ENCODE measurements at regions not wholly inside any gene's neighbourhood (a gene's known extent, or its start where the extent isn't known, plus 50 kb on each side); places are given as distances from the start of the nearest gene placed in this dataset.
A peak's percentile ranks its signal among the peaks of the same experiment; 100 is the strongest.
"Not testable (repeated sequence)": the region's sequence is repeated elsewhere in the genome, so short reads cannot be mapped to it uniquely, and the experiment has no call there.

DNA sequence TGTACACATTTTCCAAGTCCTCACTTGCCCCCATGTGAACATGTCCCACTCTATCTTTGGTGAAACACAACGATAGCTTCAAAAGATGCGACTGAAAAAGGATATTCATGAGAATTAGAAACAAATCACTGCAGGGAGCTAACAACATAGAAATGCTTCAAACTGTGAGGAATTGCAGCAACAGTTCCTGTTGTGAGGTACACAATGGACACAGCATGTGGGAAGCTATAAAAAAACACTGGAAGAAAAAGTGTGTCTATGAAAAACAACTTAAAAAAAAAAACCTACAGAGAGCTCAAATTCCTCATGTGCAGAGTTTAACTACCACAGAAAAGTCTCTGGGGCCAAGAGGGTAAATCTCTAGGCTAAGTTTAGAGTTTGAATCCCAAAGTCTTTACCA is 51.6 kb upstream of the BLTP1 start:
- no peak for DNase-seq

DNA sequence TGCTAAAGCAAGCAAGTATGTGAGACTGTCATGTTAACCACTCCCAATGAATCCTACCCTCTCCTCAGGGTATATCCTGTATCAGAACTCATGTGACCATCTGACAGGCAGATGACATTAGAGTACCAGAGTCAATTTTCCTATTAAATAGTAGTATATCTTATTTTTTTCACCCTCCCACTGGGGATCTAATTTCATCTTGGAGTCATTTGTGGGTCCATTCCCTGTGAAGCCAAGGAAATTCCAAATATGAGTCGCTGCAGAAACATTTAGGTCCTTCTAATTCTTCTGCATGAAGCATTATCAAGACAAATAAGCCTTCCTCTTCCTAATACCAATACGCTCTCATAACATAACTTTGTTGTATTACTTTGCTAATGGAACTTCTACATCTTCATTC is 52.2 kb upstream of the BLTP1 start:
- DNase-seq: no peak

DNA sequence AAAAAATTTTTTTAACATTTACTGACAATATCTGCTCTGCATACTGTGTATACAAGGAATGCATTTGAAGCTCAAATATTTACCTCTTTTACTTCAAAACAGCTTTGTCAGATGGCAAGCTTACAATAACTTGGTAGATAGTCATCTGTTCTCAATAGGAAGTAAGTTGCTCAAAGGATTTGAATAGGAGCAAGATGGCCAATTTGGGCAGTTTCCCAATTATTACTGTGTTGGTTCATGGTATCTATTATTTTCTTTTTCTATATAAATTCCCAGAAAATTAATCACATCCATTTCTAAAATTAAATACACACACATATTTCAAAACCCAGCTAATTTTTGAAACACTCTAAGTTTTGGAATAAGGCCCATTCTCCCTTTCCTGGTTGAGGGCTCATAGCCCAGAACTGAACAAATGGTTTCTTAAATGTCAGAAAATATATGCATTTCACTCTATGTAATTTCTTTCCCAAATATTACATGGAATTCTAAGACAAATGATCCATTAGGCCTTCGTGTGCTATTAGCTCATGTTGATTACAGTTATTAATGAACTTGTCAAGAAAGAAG is 60.2 kb upstream of the BLTP1 start:
- no peak for DNase-seq

DNA sequence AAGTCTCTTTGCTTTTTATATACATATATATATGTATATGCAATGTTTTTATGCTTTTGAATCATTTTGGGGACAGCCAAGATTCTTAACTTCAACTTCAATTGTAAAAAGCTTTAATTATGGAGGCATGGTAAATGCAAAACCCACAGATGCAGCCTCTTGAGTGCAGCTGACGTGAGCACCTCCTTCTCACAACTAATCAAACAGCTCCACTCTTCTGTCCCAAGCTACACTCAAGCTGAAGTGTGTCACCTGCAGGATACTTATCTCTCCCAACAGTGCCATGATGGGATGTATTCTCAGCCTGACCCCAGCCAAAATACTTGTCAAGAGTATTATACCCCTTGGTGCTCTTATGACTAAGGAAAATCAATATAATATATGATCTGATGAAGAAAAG is 60.7 kb upstream of the BLTP1 start:
- no peak for DNase-seq

DNA sequence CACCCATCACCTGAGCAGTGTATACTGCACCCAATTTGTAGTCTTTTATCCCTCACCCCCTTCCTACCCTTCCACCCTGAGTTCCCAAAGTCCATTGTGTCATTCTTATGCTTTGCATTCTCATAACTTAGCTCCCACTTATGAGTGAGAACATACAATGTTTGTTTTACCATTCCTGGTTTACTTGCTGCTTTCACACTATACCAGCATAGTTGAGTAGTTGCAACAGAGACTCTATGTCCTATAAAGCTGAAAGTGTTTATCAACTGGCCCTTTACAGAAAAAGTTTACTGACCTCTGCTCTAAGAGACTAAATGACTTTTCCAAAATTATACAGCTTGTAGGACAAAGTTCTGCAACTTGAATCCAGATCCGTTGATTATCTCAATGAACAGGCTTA is 61.1 kb upstream of the BLTP1 start:
- no peak for DNase-seq

DNA sequence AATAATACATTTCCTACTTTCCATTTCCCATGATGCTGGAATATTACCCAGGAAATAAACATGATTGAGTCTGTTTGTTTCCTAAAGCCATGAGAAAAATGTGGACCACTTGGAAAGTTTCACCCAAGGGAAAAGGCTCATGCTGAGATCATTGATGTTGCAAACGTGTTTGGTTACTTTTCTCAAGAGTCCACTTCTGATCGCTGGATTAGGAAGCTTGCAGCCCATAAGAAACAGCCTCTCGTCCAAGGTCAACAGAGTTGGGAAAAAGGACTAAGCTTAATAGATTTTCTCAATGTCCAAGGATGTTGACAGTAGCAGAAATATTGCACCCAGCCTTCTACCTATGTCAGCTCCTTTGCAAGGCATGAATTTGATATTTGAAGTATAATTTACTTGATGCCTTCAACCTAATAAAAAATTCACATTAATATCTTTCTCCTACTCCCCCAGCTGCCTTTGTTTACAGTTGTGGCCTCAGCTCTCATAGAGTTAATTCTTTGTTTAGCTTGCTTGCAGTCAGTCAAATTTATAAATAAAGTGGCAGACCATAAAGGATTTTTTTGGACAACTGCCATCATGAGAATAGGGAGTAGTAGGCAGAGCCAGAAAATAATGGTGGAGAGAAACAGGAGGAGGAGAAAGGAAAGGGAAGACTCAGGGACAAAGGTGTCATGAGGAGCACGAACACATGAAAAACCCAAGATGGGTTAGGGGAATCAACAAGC is 65.6 kb upstream of the BLTP1 start:
- peak; percentile 59 for DNase-seq

DNA sequence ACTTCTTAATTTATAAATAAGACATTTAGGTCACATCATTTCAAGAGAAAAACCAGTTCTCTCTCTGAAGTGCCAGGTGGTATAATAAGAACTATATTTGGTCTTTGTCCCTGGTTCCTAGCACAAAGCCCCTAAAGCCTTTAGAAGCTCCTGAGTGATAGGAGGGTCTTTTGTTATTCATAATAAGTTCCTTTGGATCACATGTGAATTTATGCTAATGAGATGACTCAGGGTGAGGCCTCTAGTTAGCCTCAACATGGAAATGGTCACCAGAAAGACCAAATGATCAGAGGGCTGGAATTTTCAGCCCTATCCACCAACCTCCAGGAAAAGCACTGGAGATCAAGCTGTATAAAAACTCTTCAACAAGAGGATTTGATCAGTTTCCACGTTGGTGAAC is 68.1 kb upstream of the BLTP1 start:
- DNase-seq: no peak

DNA sequence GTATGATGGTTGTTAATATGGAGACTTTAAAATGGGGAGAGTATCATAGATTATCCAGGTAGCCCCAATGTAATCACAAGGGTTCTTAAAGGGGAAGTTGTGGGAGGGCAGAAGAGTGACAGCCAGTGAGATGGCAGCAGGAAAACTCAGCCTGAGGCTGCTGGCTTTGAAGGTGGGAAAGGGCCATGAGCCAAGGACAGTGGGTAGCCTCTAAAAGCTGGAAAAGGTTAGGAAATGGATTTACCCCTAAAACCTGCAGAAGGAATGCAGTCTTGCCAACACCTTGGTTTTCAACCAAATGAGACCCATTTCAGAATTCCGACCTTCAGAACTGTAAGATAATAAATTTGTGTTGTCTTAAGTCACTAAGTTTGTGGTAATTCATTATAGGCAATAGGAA is 68.8 kb upstream of the BLTP1 start:
- no peak for DNase-seq

DNA sequence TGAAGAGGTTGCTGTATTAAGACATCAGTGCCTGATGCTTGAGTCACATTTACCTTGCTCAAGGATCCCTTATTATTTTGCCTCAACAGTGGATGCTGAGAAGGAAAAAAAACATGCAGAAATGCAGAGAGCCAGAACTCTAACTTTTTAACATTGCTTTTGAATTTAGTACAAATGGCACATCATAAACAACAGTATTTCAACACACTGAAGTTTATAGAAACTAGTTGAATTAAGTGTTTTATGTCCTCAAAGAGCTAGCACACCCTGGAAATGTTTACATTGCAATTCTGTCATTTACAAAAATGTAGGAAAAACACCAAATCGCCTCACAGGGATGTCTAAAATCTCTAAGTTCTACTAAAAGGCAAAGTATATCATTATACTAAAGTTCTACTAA is 69.5 kb upstream of the BLTP1 start:
- DNase-seq: no peak

DNA sequence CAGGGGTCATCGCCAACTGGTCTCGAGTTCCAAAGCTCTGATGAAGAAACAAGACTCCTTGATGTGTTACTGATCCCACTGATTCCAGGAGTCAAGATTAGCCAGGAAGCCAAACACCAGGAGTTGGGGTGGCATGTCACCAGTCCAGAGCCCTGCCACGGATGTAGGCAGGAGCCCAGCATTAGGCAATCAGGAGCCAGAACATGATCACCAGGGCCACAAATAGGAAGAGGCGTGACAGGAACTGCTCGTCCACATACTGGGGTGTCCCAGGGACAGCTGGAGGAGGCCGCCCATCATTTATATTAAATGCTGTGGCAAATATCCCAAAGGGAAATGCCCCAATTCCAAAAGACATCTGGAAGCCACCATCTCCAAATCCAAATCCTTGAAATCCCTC is 74.5 kb upstream of the BLTP1 start:
- DNase-seq: not testable (repeated sequence)

DNA sequence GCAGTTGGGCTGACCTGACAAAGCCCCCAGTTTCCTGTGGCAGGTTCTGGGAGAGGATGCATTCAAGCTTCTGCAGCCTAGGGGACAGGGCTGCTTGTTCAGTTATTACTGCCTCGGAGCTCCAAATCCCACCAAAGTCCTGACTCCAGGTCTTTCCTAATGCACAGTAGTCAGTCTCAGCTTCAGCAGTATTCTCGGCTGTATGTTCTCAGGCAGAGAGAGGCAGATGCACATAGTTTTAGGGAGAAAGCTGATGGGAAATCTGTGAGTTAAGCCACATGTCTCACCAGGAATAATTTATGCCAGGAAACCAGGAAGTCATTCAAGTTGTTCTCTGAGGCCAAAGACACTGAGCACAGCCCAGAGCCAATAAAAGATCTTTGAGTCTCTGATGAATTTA is 75.3 kb upstream of the BLTP1 start:
- DNase-seq: not testable (repeated sequence)

DNA sequence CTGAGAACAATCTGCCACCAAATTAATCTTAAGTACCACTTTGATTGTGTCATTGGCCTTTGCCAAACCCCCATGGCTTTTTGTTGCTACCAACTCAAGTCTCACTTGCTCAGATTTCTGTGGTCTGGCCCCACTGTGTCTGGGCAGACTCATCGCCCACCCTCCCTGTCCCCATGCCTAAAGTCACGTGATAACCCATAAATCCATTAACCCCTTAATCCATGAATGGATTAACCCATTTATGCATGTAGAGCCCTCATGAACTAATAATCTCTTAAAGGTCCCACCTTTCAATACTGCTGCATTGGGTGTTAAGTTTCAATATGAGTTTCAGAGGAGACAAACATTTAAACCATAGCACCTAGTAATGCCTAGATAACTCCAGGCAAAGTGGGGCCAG is 78.5 kb upstream of the BLTP1 start:
- no peak for DNase-seq

DNA sequence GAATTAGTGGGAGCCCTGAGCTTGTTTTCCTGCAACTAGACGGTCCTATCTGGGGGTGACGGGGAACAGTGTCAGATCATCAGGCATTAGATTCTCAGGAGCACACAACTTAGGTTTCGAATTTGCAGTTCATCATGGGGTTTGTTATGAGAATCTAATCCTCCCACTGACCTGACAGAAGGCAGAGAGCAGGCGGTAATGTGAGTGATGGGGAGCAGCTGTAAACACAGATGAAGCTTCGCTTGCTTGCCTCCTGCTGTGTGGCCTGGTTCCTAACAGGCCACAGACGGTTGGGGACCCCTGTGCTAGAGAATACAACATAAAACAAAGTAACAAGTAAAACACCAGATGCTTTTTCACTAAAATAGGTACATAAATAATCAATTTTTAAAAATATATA is 86.2 kb upstream of the BLTP1 start:
- no peak for DNase-seq

DNA sequence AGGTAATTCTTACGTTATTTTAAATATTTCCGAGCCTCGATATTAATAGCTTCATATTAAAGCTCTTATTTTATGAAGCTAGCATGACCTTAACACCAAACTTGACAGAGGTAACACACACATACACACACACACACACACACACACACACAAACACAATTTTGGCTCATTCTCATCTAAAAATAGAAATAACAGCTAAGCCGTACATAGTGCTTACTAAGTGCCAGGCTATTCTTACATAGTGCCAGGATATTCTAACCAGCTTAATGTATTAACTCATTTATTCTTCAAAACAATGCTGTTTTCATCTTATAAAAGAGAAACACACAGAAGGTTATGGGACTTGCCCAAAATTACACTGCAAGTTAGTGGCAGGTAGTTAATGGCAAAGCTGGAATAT is 87.0 kb upstream of the BLTP1 start:
- DNase-seq: no peak

DNA sequence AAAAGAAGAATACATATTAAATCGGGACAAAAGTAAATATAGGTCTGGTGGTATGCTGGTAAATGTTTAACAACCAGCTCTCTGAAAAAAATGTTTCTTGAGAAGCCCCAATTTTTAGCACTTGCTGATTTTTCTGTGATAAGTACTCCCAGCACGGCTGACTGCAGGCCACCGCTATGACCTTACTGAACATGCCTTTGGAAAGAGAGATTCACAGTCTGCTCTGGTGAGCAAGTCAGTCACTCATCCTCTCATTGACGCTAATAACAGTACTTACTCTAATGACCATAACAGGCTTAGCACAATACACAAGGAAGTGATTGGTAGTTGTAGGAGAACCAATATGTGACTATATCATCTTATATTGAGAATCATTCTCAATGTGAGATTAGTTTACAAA is 98.9 kb upstream of the BLTP1 start:
- DNase-seq: no peak

DNA sequence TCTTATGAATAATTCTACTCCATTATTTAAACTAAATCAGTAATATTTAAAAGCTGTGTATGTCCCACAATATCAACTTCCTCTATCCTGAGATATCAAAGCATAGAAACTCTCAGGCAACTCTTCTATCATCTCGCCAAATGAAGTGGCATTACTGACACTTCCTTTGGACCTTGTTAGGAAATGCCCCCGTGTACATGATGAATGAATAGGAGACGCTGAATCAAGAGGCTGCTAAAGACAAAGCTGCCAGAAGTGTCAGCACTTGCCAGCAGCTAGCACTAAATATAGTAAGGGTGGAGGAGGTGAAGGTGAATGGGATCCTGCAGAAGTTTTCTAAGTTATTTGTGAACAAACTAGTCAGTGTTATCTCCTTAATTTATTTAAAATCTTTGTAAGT is 99.5 kb upstream of the BLTP1 start:
- DNase-seq: no peak

DNA sequence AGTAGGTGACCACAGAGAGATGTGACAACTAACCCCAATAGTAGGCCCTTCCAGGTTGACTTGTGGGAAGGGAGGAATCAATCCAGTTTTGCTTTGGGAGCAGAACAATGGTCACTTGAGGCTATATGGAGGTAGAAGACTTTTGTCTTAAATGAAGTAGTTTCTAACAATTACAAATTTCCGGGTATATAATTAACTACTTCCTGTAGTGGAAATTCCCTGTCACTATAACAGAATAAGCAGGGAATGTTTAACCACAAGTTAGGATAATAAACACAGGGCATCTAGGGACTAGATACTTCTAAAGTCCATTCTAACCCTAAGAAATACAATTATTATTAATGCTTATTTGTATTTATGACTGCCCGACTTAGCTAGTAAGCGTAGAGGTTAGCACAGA is 99.0 kb upstream of the TRPC3 start:
- no peak for DNase-seq

DNA sequence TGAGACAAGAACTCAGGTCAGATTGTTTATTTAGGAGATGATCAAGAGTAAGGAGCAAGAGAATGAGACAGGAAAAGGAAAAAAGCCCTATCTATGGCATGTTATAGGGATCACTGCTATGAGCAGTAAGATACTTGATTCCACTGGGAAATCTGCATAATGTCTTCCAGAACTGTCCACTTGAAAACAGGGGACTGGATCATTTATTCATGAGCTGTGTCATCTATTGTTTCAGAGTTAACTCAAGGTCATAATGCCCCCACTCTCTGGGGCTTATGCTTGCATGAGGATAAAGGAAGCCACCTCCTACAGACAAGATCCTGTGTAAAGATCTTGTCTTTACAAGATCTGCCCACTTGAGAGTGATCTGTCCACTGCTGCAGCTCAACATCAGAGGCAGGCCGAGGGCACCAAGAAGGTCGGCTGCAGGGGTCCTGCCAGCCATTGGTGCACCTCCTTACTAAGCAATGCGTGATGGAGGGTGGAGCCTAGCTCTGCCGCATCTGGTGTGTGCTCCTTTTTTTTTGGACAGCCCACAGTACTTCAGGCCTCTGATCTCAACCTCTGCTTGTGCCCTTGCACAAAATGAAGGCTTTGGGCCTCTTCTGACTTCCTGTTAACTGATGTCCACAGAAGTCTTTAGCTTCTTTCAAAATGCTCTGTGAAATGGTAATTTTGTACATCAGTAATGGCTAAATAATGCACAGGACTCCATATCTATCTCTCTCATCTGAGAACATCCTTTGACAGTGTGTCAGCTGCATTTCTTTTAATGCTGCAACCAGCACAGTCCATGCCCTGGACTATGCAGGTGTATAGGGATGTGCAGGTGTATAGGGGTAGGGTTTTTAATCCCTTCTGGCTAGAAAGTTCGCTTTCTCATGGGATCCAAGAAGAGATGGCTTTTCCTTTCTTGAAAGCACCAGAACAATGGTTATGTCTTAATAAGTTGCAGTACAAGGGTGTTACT is 95.9 kb upstream of the TRPC3 start:
- DNase-seq: no peak

DNA sequence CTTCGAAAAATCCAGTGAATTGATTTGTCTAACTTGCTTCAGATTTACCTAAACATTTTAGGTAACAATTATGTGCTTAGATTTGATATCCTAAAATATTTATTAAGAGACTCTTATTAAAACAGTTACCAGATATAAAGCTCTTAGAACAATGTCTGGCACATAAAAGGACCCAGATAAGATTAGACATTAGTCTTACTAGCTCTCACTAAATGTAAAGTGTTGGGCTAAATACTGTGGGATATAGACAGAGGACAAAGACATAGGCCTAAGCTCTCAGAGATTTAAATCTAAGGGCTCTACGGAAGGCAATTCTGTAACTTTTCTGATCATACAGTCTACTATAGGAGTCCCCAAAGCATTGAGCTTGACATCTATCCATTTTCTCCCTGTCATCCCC is 94.4 kb upstream of the TRPC3 start:
- no peak for DNase-seq

DNA sequence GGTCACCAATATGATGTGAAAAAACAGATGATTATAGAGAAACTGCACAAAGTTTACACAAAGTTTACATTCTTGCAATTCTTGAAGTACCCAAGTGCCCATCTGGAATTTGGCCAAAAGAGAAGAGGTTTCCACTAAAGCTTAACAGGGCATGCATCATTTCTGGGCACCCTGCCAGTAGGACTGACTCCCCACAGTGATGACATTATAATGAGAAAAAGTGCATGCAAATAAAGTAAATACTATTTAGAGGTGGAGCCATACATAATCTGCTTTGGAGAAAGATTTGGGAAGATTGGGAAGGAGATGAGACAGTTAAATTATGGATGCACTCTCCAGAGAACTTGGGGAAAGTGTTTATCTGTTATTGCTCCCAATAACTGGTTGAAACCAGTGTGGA is 93.7 kb upstream of the TRPC3 start:
- peak; percentile 76 for DNase-seq

DNA sequence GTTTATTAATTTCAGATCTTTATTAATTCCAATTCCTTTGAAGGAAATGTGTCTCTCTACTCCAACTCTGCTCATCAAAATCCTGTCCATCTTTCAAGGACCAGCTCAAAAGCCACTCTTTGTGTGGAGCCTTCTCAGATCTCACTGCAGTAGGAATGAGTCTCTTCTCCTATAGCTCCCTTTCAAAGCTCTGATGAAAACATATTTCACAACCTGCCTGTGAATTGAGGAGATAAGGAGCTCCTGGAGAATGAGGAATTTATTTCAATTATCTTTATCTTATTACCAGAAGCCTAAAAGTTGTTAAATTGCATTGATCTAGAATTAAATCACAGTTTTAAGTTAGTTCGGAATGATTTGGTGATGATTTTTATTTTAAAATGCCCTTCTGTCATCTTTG is 92.6 kb upstream of the TRPC3 start:
- DNase-seq: no peak

DNA sequence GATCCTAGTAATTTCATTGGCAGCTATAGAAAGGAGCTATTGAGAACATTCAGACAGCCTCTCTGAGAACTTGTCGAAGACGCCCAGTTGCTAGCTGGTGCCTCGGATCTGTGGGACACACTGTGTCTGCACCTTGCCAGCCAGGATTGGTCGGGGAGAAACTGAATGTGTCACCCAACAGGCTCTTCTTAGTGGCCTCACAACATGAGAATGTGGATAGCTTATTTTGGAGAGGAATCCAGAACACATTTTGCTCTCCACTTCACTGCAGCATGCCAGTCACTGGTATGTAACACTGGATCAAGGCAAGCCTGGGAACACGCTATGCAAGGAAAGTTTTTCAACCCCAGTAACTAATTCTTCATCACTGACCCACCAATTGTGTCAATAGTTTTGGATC is 89.5 kb upstream of the TRPC3 start:
- DNase-seq: no peak

DNA sequence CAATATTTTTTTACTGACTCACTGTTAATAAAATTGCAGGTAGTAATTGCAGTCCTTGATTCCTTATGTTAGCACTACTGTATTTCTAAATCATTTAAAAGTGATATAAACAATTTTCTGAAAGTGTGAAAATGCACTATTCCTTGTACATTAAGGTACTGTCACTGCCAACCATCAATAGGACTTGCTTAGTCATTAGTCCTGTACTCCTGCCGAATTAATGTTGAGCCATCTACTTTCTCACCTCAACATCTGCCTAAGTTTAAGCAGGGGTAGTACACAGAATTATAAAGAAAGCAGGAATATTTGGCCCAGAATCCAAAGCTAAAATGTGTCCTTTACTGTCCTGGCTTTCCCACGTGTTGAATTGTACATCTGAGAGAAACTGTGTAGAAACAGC is 87.0 kb upstream of the TRPC3 start:
- no peak for DNase-seq

DNA sequence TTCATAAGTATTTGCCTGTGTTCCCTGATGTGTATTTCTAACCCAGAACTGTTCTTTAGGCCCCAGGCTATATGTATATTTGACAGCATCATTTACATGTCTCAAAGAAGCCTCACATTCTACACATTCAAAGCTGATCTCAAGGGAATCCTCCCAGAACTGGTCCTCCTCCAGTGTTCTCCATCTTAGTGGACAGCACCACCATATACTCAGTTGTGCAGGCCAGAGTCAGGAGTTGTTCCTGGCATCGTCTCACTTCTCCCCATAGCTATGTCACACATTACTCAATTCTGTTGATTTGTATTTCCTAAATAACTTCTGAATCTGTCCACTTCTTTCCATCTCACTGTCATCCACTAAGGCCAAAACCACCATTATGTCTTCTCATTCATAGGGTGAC is 82.8 kb upstream of the TRPC3 start:
- no peak for DNase-seq
